DMS 273 (cell line): ENCODE measurements at regions not wholly inside any gene's neighbourhood (a gene's known extent, or its start where the extent isn't known, plus 50 kb on each side); places are given as distances from the start of the nearest gene placed in this dataset.
A peak's percentile ranks its signal among the peaks of the same experiment; 100 is the strongest.

Experiments
- DNase-seq: peaks from one replicate; lab custom pipeline; 2025; ENCODE audit not compliant: unreplicated experiment; lab: John Stamatoyannopoulos, UW

DNA sequence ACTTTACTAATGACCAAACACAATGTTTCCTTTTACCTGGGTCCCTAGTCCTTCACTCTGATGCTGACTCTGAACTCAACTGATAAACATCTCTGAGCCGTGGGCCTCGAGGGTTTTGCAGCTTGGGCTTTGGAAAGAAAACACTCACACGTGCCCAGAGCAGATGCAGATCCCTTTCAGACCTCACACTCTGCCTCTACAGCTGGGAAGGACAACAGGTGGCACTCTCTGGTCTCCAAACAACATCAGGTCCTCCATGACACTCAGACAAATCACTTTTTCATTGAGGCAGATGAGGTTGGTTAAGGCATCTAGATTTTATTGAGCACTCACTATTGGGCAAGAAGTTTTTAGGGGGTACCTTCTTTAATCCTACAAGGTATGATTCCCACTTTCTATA lies 64.7 kb upstream of the NTRK3 start:
- peak; percentile 10 for DNase-seq

DNA sequence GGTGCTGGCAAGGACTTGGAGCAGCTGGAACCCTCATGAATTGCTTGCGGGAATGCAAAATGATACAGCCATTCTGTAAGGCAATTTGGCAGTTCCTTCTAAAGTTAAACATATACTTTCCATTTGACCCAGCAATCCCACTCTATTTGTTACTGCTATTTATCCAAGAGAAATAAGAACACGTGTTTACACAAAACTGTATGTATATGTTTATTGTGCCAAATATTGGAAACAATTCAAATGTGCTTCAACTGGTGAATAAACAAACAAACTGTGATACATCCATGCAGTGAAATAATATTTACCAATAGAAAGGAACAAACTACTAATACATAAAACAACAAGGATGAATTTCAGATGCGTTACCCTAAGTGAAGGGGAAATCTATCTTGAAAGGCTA lies 60.0 kb upstream of the NTRK3 start:
- no peak for DNase-seq

DNA sequence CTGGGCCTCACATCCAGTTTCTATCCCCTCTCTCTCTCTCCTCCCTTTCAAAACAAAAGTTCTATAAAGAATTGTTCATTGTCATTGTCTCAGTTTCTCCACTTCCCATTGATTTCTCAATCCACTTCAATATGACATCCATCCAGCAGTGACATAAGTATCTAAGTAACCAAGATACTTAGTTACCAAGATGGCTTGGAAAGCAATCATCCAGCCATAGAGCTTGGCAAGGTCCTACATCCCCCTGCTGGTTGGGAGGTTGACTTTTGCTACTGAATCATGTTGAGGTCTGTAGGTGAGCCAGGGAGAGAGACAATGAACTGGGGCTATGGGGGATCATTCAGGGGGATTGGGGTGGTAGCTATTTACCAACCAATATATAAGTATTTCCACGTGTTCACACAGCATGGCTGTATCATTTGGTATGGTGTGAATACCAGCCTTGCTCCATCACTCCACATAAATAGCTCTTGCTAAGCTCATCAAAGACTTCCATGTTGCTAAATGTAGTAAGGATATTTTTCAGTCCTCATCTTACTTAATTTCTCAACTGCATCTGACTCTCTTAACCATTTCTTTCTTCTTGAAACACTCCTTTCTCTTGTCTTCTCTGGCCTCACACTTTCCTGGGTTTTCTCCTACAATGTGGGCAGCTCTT lies 58.8 kb upstream of the NTRK3 start:
- DNase-seq: no peak

DNA sequence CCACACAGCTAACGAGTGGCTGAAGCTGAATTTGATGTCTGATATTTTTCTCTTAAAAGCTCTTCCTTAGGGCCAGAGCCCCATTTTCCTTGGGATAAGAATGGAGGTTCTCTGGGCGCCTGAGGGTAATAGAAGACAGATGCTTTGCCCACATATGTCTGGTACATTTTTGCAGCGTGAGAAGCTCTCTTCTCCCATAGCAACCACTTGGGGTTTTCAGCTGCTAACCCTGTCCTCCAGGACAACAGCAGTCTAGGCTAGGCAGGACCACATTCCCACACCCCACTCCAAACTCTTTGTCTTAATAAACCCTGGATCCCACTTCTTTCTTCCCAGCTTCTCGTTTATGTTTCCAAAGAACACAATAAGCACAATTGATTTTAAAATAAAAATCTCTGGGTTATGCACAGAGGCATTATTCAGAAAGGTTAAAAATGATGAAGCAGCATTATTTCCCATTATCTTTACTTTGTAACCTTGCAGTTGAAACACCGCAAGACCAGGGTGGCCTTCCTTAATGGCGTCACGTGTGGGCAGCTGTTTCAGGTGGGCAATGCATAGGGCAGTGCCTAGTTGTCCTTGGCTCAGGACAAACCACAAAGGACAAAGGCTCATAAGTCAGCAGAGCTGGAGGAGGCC lies 56.5 kb upstream of the NTRK3 start:
- peak; percentile 4 for DNase-seq

DNA sequence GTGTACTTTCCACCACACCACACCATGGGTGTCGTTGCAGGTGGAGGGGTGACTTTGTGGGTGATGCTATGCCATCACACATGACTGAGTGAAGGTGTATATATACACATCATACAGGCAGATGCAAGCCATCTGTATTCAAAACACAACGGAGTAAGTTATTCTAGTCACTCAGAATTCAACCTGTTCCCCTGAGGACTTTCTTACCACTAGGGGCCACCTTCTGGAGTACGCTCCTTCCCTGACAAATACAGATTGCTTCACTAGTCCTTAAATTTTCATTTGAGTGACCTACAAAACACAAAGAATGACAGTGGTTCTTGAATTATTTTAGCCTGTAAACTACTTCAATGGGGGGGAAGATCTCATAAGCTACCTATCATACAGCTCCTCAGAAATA lies 52.8 kb upstream of the NTRK3 start:
- no peak for DNase-seq

DNA sequence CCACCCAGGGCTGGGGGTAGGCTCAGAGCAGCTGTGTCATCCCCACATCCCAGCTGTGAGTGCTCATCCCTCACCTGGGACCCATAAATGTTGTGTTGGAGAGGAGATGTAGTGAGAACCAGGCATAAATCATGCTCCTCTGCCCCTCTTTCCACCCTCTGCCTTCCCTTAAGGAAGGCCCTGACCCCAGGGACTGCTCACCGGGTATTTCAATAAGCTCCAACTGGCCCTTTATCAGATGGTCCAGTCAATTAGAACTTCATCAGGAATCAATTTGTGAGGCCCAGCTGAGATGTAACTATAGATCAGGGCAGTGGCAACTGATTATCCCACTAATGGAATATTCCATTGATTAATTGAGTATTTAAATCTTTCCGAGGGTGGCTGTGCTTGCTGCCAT lies 50.8 kb upstream of the NTRK3 start:
- DNase-seq: no peak
